ENCODE measurements at regions not wholly inside any gene's neighbourhood (a gene's known extent, or its start where the extent isn't known, plus 50 kb on each side); places are given as distances from the start of the nearest gene placed in this dataset.

DNA sequence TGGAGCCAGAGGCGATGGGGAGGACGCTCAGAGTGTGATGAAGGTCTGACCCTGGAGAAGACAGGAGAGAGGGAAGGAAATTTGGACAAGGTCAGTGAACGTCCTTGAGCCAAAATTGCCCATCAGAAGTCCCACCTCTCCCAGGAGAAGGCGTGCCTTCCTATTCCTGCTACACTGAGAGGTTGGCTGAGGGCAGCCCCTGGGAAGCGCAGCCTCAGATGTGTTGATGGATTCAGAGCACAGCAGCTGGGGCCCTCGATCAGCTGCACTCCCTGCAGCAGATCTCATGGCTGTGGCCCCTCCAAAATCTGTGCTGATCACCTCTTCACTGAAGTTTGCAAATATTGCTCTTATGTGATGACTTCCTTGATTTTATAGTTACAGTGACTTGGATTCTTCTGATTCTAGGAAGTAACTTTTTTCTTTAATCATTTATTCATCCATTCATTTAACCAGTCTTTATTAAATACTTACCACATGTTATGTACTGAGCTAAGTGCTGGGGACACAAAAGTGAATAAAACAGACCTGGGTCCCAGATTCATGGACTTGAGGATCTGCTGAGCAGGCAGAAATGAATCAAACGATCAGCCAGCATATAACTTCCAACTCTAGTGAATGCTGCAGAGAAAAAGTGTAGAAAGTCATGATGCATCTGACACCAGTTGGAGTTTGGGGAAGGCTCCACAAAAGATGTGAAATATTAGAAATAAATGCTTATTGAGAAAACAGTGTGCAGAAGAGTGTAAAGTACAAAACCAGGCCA lies 69.6 kb upstream of the ARMC2 start:
- TF ChIP-seq, protein P1, sequence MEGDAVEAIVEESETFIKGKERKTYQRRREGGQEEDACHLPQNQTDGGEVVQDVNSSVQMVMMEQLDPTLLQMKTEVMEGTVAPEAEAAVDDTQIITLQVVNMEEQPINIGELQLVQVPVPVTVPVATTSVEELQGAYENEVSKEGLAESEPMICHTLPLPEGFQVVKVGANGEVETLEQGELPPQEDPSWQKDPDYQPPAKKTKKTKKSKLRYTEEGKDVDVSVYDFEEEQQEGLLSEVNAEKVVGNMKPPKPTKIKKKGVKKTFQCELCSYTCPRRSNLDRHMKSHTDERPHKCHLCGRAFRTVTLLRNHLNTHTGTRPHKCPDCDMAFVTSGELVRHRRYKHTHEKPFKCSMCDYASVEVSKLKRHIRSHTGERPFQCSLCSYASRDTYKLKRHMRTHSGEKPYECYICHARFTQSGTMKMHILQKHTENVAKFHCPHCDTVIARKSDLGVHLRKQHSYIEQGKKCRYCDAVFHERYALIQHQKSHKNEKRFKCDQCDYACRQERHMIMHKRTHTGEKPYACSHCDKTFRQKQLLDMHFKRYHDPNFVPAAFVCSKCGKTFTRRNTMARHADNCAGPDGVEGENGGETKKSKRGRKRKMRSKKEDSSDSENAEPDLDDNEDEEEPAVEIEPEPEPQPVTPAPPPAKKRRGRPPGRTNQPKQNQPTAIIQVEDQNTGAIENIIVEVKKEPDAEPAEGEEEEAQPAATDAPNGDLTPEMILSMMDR (IDR thresholded peaks at IDR 0.05), result no peak
- no peak for TF ChIP-seq EP300 (IDR thresholded peaks at IDR 0.05)
- TF ChIP-seq POLR2A (IDR thresholded peaks at IDR 0.05), result no peak
